K562 (cell line): ENCODE measurements at regions not wholly inside any gene's neighbourhood (a gene's known extent, or its start where the extent isn't known, plus 50 kb on each side); places are given as distances from the start of the nearest gene placed in this dataset.

Source experiments
- ATAC-seq: fragments of 200-7000 bp; cut with Tn5 transposase; 3 replicates; pipeline ENCODE4 v1.9.1; 2020; ENCODE audit warnings: moderate library complexity
- BruUV-seq: library from RNA; stranded (reverse); fragments of 400-500 nt; replicated peaks from 2 replicates; lab custom pipeline; 2021; lab: Mats Ljungman, UMichigan
- CTCF ChIA-PET: fragments of 300-600 bp; formaldehyde crosslinking; extraction: SDS; loops from one replicate; lab custom pipeline; 2021; ENCODE audit warnings: low intra/inter-chr PET ratio; lab: Yijun Ruan, JAX
- POLR2A ChIA-PET: fragments of 300-600, 350-650 bp; sonication (Branson Sonifier 250); formaldehyde crosslinking; extraction: SDS; loops from one replicate; lab custom pipeline; 2021; ENCODE audit warnings: antibody characterized with exemption, inconsistent platforms; lab: Yijun Ruan, JAX
- DNase-seq, 4 experiments: peaks; one replicate each; pipeline versions ENCODE4 v3.0.0 to v3.0.0-alpha.2; 2011 to 2018; ENCODE audit warnings: low spot score in 3 of 4, mixed read lengths in 3 of 4; ENCODE audit errors: extremely low read depth in 1 of 4
- FAIRE-seq: peaks from 2 replicates; lab custom pipeline; 2011; peaks lifted over from hg19 to GRCh38; lab: Jason Lieb, UNC
- H2AFZ ChIP-seq: 2 replicates; pipeline ENCODE4 v1.6.0; 2011; ENCODE audit warnings: low read depth, low read length, control low read depth, inconsistent platforms
- H3K27ac ChIP-seq: fragments of 200-600 bp; 3 replicates; pipeline ENCODE4 v1.8.0; 2011; ENCODE audit warnings: low read depth, mild to moderate bottlenecking, control low read depth, inconsistent platforms, low read length, moderate library complexity, mixed read lengths; ENCODE audit errors: extremely low read depth
- H3K27me3 ChIP-seq, 2 experiments: fragments of 300-600 bp in 1 of 2; 2 replicates in 1 of 2; 3 replicates in 1 of 2; pipeline versions ENCODE4 v1.6.0 to v1.8.0; 2011; ENCODE audit warnings: inconsistent platforms in 2 of 2, low read length in 2 of 2, mild to moderate bottlenecking in 1 of 2, mixed read lengths in 1 of 2, moderate library complexity in 1 of 2; ENCODE audit not compliant: control insufficient read depth in 2 of 2, insufficient read depth in 2 of 2
- H3K36me3 ChIP-seq: fragments of 300-600 bp; 3 replicates; pipeline ENCODE4 v1.8.0; 2011; ENCODE audit warnings: mild to moderate bottlenecking, low read length, inconsistent platforms; ENCODE audit not compliant: control insufficient read depth, insufficient read depth
- H3K4me1 ChIP-seq, 2 experiments: fragments of 200-600 bp in 1 of 2; replicated peaks in 1 of 2; 2 replicates in 1 of 2; 3 replicates in 1 of 2; pipeline versions ENCODE4 v1.5.1 to v1.8.0; 2011; ENCODE audit warnings: inconsistent platforms in 2 of 2, low read length in 2 of 2, mild to moderate bottlenecking in 1 of 2, mixed read lengths in 1 of 2, moderate library complexity in 1 of 2; ENCODE audit not compliant: control insufficient read depth in 2 of 2, insufficient read depth in 2 of 2
- H3K4me2 ChIP-seq: 2 replicates; pipeline ENCODE4 v1.6.1; 2011; ENCODE audit warnings: low read length, control low read depth, inconsistent platforms, mixed read lengths; ENCODE audit not compliant: insufficient read depth
- H3K4me3 ChIP-seq: fragments of 200-600 bp; sonication (generic), shearing (Covaris generic); 2 replicates; pipeline ENCODE4 v1.5.1; 2016; ENCODE audit warnings: control low read depth, inconsistent platforms
- H3K79me2 ChIP-seq: fragments of 200-600 bp; 3 replicates; pipeline ENCODE4 v1.8.0; 2011; ENCODE audit warnings: low read length, inconsistent platforms; ENCODE audit not compliant: control insufficient read depth, insufficient read depth
- H3K9ac ChIP-seq, 2 experiments: 2 replicates each; pipeline versions ENCODE4 v1.6.0 to v1.6.1; 2011; ENCODE audit warnings: low read depth in 2 of 2, low read length in 2 of 2, control low read depth in 1 of 2, inconsistent platforms in 1 of 2, mild to moderate bottlenecking in 1 of 2, mixed read lengths in 1 of 2; ENCODE audit not compliant: insufficient read depth in 1 of 2
- H3K9me1 ChIP-seq: one replicate; pipeline ENCODE4 v1.6.0; 2011; ENCODE audit warnings: inconsistent platforms, mild to moderate bottlenecking, low read length, moderate library complexity; ENCODE audit not compliant: control insufficient read depth, insufficient read depth
- H3K9me3 ChIP-seq: replicated peaks from 2 replicates; pipeline ENCODE4 v1.5.1; 2011; ENCODE audit warnings: low read depth, low read length, inconsistent platforms; ENCODE audit not compliant: control insufficient read depth, insufficient read depth
- H4K20me1 ChIP-seq: replicated peaks from 2 replicates; pipeline ENCODE4 v1.6.1; 2011; ENCODE audit warnings: low read length, inconsistent platforms, mixed read lengths; ENCODE audit not compliant: control insufficient read depth, insufficient read depth
- BCL6 ChIP-seq: fragments of 250-450 bp; sonication (Bioruptor Pico); IDR thresholded peaks from 2 replicates; pipeline ENCODE4 v1.4.0; 2020
- CCAR2 ChIP-seq: fragments of 200-400 bp; formaldehyde crosslinking; IDR thresholded peaks from 2 replicates; pipeline ENCODE4 v1.6.1; 2017; ENCODE audit warnings: mild to moderate bottlenecking, low read depth, low read length
- GMEB1 ChIP-seq: fragments of 250-450 bp; sonication (Bioruptor Pico); IDR thresholded peaks from 2 replicates; pipeline ENCODE4 v1.4.0; 2020; ENCODE audit warnings: mild to moderate bottlenecking
- HDAC1 ChIP-seq, 2 experiments: fragments of 450-650 bp; IDR thresholded peaks; 2 replicates each; pipeline ENCODE4 v1.6.1; 2016 to 2017; ENCODE audit warnings: inconsistent platforms in 1 of 2, mild to moderate bottlenecking in 1 of 2, moderate library complexity in 1 of 2
- PATZ1 ChIP-seq: fragments of 250-450 bp; sonication (Bioruptor Pico); IDR thresholded peaks from 2 replicates; pipeline ENCODE4 v1.5.0; 2020; ENCODE audit warnings: mild to moderate bottlenecking, borderline replicate concordance
- PRMT5 ChIP-seq: sonication (generic); formaldehyde crosslinking; IDR thresholded peaks from 2 replicates; pipeline ENCODE4 v1.5.0; 2020; ENCODE audit warnings: missing genetic modification reagents
- RBM14 ChIP-seq: fragments of 200-400 bp; formaldehyde crosslinking; IDR thresholded peaks from 2 replicates; pipeline ENCODE4 v1.6.1; 2018; ENCODE audit warnings: low read depth, mild to moderate bottlenecking, low read length, moderate library complexity, borderline replicate concordance; ENCODE audit not compliant: insufficient read depth
- YBX1 ChIP-seq: fragments of 450-650 bp; IDR thresholded peaks from 2 replicates; pipeline ENCODE4 v1.7.1; 2016; ENCODE audit warnings: mild to moderate bottlenecking
- ZBTB33 ChIP-seq: sonication (generic); formaldehyde crosslinking; IDR thresholded peaks from 2 replicates; pipeline ENCODE4 v1.8.1; 2023; ENCODE audit warnings: mild to moderate bottlenecking, missing genetic modification reagents
- ZNF79 ChIP-seq: fragments of 250-450 bp; sonication (Bioruptor Pico); IDR thresholded peaks from 2 replicates; pipeline ENCODE4 v1.4.0; 2020; ENCODE audit warnings: low read depth, mild to moderate bottlenecking, moderate library complexity
- WGBS: fragments of 100-300 bp; shearing (Covaris generic); methylation state at CpG from one replicate; pipeline ENCODE4 v1.1.6; 2016; ENCODE audit warnings: low coverage, mixed read lengths; ENCODE audit not compliant: insufficient coverage; ENCODE audit errors: missing lambda C conversion rate; 5-methylcytosine and 5-hydroxymethylcytosine counted together
- in situ Hi-C: fragments of 300-500 bp; cut with MboI; formaldehyde crosslinking; loops from 4 replicates; pipeline ENCODE4 v1.15.0; 2018; ENCODE audit warnings: inconsistent platforms, mixed read lengths
- intact Hi-C: fragments of 100-400 bp; cut with micrococcal nuclease; formaldehyde crosslinking; loops from 2 replicates; pipeline ENCODE4 v1.14.2; 2022

GRCh38 chr15:47577461-47577860, 139.8 kb upstream of the SEMA6D start:
- no peak for FAIRE-seq

More at GRCh38 chr15:47577461-47577860, 139.8 kb upstream of the SEMA6D start:
- Histone ChIP-seq H3K9me3 (no peaks in the 10 kb centered on the region), H3K4me3 (no peak overlapping the region), H3K4me1 (no peaks in the 10 kb centered on the region), H3K9me1 (no peaks in the 10 kb centered on the region), H3K9ac (no peak overlapping the region), H3K27me3 (no peaks in the 10 kb centered on the region), H2AFZ (no peak overlapping the region), H4K20me1 (no peaks in the 10 kb centered on the region), H3K36me3 (no peaks in the 10 kb centered on the region), H3K4me2 (no peak overlapping the region), H3K27ac (no peak overlapping the region), H3K79me2 (no peaks in the 10 kb centered on the region)
- ATAC-seq: no peak
- intact Hi-C loops (no loop called here), in situ Hi-C loops (no loop called here)
- no TSS peak for BruUV-seq
- no peak for DNase-seq
- WGBS: 0% methylated on average over 3 of the region's 3 CpGs
- ChIA-PET POLR2A (no interaction called here), CTCF (no interaction called here)
- TF ChIP-seq RBM14 (no peak), BCL6 (CRISPR knock-in tag) (no peak), ZBTB33 (CRISPR knock-in tag) (no peak), HDAC1 (IDR thresholded peaks at IDR 0.05) (no peak), PRMT5 (CRISPR knock-in tag) (no peak), GMEB1 (CRISPR knock-in tag) (no peak), ZNF79 (CRISPR knock-in tag) (no peak), CCAR2 (no peak), YBX1 (no peak), PATZ1 (CRISPR knock-in tag) (no peak)
